Activated CD8-positive, alpha-beta memory T cell treated with anti-CD3 and anti-CD28 coated beads for 24 hours (primary cell): ENCODE measurements at regions not wholly inside any gene's neighbourhood (a gene's known extent, or its start where the extent isn't known, plus 50 kb on each side); places are given as distances from the start of the nearest gene placed in this dataset.
"Not testable (repeated sequence)": the region's sequence is repeated elsewhere in the genome, so short reads cannot be mapped to it uniquely, and the experiment has no call there.

Experiments used
- DNase-seq: peaks from one replicate; pipeline ENCODE4 v3.0.0-alpha.2; 2020

DNA sequence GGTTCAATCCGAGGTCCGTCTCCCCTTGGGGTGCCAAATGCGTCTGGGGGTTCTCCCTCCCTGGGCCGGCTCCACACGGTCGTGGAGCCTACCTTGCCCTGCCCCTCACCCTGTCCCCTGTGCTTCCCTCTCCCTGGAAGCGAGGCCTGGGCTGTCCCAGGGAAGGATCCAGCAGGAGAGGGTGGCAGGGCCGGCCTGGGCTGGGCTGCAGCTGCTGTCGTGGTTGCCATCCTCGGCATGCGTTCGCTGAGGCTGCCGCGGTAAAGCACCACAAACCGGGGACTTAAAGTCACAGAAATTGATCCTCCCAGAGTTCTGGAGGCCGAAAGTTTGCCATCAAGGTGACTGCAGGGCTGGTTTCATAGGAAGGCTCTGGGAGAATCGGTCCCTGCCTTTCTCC is 123.0 kb upstream of the TMPRSS2 start:
- no peak for DNase-seq

DNA sequence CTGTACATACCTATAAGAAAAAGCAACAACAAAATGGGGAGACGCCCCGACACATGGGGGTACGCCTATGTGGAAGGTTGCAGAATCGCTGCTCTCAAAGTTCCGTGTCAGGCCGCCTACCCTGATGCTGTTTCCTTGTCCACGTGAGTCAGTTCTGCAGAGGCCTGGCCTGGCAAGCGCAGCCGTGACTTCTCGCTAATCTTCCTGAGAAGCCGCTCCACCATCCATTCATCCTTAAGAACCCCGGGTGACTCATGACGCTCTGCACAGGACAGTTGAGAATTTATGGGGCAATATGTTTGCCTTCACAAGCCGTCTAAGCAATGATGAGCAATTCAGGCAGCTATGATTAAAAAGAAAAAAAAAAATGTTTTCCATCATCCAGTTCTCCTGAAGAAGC is 122.3 kb upstream of the TMPRSS2 start:
- no peak for DNase-seq

- DNase-seq: no peak
Measured at GRCh38 chr21:41628256-41628655, 120.3 kb upstream of the TMPRSS2 start.

- no peak for DNase-seq
Measured at GRCh38 chr21:41627428-41627827, 119.5 kb upstream of the TMPRSS2 start.

GRCh38 chr21:41626021-41626420 is 118.1 kb upstream of the TMPRSS2 start:
- DNase-seq: no peak

GRCh38 chr21:41625428-41625827 is 117.5 kb upstream of the TMPRSS2 start:
- DNase-seq: no peak

GRCh38 chr21:41624674-41625310 is 116.8 kb upstream of the TMPRSS2 start:
- DNase-seq: no peak

- no peak for DNase-seq
Measured at GRCh38 chr21:41623945-41624344, 116.0 kb upstream of the TMPRSS2 start.

DNA sequence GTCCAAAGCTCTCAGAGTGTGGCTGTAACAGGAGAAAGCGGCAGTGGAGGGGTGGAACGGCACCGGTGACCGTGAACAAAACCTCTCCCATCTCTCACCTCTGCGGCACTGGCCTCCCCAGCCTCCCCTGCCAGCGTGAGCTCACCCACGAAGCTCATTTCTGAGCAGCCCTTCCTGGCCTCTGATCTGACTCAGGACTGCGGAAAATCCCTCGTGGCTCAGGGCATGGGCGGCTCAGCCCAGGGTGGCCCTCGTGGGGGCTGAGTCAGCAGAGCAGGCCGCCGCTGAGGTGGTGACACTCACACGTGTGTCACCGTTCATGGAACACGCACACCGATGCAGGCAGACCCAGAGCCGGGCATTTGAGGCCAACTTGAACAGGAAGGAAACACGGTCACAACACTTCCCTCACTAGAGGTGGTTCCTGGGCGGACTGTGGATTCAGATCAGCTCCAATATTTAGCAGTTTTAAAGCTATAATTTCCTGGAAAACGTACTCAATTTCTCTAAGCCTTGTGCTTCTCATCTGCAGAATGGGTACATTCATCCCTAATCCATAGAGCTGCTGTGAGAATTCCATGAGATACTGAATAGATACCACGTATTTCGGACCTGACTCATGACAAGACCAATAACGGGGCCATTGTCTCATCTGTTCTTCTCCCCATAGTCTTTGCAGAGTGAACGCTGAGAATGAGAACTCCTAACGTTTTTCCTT is 115.0 kb upstream of the TMPRSS2 start:
- DNase-seq: no peak

GRCh38 chr21:41622201-41622600 is 114.2 kb upstream of the TMPRSS2 start:
- DNase-seq: no peak

DNA sequence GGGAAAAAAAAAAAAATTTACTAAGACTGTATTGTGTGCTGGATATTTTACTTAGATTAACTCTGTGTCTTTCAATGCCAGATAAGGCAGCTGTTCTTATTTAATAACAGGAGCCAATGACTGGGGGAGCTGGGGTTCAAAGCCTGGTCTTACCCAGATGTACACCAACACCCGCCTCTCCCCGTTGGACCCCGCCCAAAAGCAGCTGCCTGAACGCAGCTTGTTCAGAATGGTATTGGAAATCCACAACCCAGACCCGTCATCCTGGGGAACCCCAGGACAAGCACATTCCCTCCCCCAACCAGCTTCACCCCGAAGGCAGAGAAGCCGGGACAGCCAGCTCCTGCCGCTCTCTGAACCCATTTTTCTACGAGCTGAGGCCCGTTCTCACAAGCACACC is 113.6 kb upstream of the TMPRSS2 start:
- DNase-seq: no peak

- no peak for DNase-seq
Measured at GRCh38 chr21:41620982-41621381, 113.0 kb upstream of the TMPRSS2 start.

DNA sequence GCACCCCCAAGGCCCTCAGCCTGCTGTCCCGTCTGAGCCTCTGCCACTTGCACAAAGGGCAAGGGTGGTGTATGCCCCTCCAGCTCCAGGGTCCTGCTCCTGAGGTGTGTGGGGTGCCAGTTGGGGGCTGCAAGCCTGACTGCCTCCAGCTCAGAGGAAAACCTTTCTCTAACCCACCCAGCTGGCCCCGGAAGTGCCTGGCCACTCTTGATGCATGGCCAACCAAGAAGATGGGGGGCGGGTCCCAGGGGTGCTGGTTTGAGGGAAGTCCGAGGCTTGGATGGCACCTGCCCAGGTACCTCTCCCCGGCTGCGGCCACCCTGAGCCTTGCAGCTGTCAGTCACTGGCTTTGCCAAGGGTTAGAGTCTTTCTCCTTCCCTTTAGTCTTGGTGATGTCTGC is 112.6 kb upstream of the TMPRSS2 start:
- DNase-seq: no peak

DNA sequence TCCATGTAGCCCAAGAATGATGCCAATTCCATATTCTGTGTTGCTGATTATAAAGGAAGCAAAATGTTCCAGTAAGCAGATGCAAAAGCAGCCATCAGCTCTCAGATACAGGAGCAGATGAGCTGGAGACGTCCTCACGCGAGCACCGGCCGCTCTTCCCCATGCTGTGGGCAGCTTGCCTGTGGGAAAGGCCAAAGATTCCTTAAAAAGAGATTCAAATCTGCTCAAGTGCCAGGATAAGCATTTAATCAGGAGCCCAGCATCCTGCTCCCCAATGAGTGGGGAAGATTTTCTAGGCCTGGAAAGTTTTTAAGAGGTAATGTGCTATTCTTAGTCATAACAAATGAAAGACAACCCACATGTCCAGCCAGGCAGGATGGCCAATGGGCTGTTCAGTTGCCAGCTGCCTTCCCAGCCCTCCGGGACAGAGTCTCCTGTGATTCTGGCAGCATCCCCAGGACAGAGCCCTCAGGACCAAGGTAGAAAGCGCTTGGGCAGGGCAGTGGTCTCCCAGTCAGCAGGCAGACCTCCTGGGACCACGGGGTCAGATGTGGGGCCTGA is 108.2 kb upstream of the TMPRSS2 start:
- DNase-seq: no peak

- no peak for DNase-seq
Measured at GRCh38 chr21:41615613-41616012, 107.7 kb upstream of the TMPRSS2 start.

GRCh38 chr21:41614511-41614910 is 106.6 kb upstream of the TMPRSS2 start:
- DNase-seq: no peak

GRCh38 chr21:41613533-41613909 is 105.6 kb upstream of the TMPRSS2 start:
- no peak for DNase-seq

DNA sequence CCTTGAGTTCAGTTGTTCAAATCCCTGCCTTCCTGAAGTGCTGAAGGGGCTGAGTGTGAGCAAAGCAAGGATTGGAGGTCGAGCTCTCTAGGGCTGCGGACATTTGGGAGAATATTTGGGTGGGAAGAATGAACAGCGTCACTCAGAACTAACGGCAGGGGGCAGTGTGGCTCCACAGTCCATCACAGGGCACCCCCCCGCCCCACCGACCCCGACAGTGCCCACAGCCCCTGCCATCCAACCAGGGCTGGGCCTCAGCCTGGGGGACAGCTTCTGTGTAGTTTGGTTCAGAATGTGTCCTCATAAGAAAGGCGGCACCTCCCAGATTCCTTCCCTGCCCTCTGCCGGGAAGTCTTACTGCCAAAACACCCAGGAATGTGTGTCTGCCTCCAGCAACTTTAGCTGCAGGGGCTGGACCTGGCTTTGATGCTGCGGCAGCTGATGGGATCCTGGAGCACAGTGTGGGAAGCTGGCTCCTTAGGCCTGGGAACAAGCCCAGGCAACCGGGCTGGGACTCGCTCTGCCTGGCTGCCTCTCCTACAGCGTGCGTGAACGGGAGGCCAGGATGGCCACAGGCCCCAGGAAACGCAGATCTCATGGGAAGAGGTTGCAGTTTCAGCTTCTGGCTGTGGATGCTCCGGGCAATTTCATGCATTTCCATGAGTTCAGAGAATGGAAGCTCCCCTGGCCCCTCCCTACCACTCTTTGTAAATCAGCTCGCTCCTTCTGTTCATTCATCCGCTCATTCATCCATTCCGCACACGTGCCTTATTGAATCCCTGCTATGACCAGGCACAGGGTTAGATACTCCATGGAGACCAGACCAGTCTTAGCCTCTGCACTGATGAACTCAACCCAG is 104.9 kb upstream of the TMPRSS2 start:
- peak; percentile 61 for DNase-seq

DNA sequence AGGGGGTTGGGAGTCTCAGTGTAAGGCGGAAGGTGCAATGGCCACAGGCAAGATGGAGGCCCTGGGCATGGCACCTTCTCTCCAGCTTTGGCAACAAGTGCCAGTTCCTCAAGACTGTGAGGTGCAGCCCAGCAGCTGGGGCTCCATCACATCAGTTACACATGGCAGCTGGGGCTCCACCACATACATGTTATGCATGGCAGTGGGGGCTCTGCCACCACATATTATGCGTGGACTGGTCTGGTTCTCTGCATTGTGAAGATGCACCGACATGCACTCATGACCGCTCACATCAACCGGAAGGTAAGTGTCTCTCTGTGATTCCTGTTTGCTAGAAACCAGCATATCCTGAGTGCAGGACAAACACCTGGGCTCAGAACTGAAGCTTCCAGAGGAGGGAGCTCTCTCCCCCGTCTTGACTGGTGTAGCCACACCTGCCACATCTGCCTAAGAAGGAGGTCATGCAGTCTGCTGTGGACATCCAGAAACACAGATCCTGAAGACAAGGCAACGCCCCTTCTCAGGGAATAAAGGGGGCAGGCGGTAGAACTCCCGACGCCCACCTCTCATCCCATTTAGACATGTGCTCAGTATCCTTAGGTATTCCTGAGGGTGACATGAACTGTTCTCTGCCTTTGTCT is 104.1 kb upstream of the TMPRSS2 start:
- no peak for DNase-seq

DNA sequence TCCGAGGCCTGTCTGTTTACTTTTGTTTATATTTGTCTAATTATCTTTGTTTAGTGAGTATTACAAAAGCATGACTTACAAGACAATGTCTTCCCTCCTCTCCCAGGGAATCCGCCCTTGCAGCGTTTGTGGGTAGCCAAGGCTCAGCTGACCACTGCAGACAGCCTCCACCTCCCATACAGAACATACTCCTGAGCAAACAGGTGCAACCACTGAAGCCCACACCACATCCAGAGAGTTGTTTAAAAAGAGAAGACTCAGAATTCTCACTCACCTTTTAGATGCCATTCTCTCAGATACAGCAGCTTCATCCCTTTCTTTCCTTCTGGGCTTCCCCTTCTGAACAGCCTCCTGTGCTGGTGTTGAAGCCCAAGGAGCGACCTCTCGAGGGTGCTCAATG is 103.5 kb upstream of the TMPRSS2 start:
- DNase-seq: no peak

DNA sequence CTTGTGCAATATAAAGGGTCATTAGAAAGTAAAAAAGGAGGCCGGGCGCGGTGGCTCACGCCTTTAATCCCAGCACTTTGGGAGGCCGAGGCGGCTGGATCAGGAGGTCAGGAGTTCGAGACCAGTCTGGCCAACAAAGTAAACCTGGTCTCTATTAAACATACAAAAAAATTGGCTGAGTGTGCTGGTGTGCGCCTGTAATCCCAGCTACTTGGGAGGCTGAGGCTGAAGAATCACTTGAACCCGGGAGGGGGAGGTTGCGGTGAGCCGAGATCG is 102.8 kb upstream of the TMPRSS2 start:
- DNase-seq: not testable (repeated sequence)

- DNase-seq: no peak
Measured at GRCh38 chr21:41610042-41610839, 102.3 kb upstream of the TMPRSS2 start.

- no peak for DNase-seq
Measured at GRCh38 chr21:41606706-41607105, 98.7 kb upstream of the TMPRSS2 start.
